ENCODE measurements at regions not wholly inside any gene's neighbourhood (a gene's known extent, or its start where the extent isn't known, plus 50 kb on each side); places are given as distances from the start of the nearest gene placed in this dataset.

DNA sequence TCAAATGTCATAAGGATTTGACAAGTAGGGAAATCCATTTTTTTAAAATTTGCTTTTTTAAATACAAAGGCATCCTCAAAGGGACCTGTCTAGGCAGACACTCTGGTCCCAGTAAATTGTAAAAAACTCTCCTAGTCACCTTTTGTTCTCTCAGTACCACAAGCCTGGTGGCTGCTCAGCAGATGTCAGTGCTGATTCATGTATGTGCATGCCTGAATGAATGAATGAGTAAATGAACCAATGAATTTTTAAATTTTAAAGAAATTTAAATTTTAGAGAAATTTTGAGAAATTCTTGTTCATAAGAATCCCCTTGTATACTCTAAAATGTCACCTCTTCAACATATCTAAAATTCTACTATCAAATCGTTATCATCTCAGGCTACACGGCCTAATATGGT, 199.5 kb downstream of the TLE3 start:
- TF ChIP-seq, protein P1, sequence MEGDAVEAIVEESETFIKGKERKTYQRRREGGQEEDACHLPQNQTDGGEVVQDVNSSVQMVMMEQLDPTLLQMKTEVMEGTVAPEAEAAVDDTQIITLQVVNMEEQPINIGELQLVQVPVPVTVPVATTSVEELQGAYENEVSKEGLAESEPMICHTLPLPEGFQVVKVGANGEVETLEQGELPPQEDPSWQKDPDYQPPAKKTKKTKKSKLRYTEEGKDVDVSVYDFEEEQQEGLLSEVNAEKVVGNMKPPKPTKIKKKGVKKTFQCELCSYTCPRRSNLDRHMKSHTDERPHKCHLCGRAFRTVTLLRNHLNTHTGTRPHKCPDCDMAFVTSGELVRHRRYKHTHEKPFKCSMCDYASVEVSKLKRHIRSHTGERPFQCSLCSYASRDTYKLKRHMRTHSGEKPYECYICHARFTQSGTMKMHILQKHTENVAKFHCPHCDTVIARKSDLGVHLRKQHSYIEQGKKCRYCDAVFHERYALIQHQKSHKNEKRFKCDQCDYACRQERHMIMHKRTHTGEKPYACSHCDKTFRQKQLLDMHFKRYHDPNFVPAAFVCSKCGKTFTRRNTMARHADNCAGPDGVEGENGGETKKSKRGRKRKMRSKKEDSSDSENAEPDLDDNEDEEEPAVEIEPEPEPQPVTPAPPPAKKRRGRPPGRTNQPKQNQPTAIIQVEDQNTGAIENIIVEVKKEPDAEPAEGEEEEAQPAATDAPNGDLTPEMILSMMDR (IDR thresholded peaks at IDR 0.05) = no peak
- TF ChIP-seq POLR2A (IDR thresholded peaks at IDR 0.05) = no peak
- TF ChIP-seq EP300 (IDR thresholded peaks at IDR 0.05) = no peak

All from tibial nerve (tissue), 4 donors.